ENCODE measurements at regions not wholly inside any gene's neighbourhood (a gene's known extent, or its start where the extent isn't known, plus 50 kb on each side); places are given as distances from the start of the nearest gene placed in this dataset.
A peak's percentile ranks its signal among the peaks of the same experiment; 100 is the strongest.

DNA sequence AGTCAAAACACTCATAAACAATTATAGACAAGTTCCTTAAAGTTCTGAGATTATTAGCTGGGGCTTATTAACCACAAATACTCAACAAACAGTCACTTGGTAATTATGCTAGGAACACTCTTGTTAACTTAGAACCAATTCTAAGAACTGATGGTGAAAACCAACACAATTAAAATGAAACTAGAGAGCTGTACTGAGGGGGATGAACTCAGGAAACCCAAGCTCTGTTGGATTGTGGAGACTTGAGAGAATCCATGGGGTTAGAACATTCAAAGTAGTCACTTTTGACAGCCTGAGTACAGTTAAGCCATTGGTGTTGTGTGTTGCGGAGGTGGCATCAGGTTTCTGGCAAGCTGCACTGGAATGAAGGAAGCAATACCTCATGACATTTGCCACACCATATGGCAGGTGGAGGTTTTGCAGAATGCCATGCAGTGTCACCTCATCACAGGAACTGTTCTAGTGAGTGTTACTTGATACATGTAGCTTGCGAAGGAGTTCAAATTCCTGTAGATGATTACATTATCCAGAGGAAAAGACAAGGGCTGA is 480.9 kb upstream of the CD180 start:
- Histone ChIP-seq H3F3A (ENCODE audit: insufficient read depth, low read depth) (no peaks in the 10 kb centered on the region), H3K27me3 (ENCODE audit: insufficient read depth, low read depth) (no peaks in the 10 kb centered on the region), H3K4me1 (replicated peaks; ENCODE audit: insufficient read depth) (no peaks in the 10 kb centered on the region), H2AFZ (no peak overlapping the region), H3K36me3 (ENCODE audit: low read depth) (no peaks in the 10 kb centered on the region), H3K4me2 (no peak overlapping the region), H3K9me2 (ENCODE audit: insufficient read depth) (no peaks in the 10 kb centered on the region), H3K27ac (no peak overlapping the region), H4K20me1 (ENCODE audit: insufficient read depth) (no peaks in the 10 kb centered on the region), H3K9me3 (ENCODE audit: insufficient read depth, low read depth) (no peaks in the 10 kb centered on the region), H3K79me2 (ENCODE audit: low read depth) (no peaks in the 10 kb centered on the region), H3K4me3 (no peak overlapping the region)
- intact Hi-C loops (cut with micrococcal nuclease; ENCODE audit: unreplicated experiment): no loop called here
- TF ChIP-seq, protein P1, sequence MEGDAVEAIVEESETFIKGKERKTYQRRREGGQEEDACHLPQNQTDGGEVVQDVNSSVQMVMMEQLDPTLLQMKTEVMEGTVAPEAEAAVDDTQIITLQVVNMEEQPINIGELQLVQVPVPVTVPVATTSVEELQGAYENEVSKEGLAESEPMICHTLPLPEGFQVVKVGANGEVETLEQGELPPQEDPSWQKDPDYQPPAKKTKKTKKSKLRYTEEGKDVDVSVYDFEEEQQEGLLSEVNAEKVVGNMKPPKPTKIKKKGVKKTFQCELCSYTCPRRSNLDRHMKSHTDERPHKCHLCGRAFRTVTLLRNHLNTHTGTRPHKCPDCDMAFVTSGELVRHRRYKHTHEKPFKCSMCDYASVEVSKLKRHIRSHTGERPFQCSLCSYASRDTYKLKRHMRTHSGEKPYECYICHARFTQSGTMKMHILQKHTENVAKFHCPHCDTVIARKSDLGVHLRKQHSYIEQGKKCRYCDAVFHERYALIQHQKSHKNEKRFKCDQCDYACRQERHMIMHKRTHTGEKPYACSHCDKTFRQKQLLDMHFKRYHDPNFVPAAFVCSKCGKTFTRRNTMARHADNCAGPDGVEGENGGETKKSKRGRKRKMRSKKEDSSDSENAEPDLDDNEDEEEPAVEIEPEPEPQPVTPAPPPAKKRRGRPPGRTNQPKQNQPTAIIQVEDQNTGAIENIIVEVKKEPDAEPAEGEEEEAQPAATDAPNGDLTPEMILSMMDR (conservative IDR thresholded peaks at IDR 0.05): no peak
- no peak for TF ChIP-seq EZH2 (IDR thresholded peaks at IDR 0.05; ENCODE audit: low read depth)
- ChIA-PET POLR2A (ENCODE audit: unreplicated experiment) (interaction anchor here (0.5 kb wide), 1 partner anchor 635 kb away, joined by 6 read pairs; no protein-coding TSS in a partner anchor), CTCF (no interaction called here)
- no TSS peak for BruUV-seq (replicated peaks)
- DNase-seq: peak in 1 of 2 experiments; percentile 22

DNA sequence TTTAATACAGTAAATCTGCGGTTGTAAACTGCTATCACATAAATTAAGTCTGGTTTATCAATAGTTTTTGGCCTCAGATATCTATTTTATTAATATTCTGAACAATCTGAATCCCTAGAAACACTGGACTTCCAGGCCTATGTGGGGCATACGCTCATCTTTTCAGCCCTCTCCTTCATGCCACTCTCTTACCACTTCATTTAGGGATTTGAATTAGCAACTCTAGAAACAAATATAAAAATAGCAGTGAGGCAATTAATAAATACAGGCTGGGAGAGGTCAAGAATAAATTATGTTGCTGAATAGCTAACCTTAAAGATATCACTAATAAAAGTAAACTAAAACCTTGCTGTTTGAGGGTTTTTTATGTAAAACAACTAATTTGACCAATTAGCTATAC is 480.3 kb upstream of the CD180 start:
- DNase-seq: no peak
- intact Hi-C loops (cut with micrococcal nuclease; ENCODE audit: unreplicated experiment): no loop called here
- BruUV-seq (replicated peaks): no TSS peak
- Histone ChIP-seq H3K27ac (no peak overlapping the region), H3K9me3 (ENCODE audit: insufficient read depth, low read depth) (no peaks in the 10 kb centered on the region), H3K4me2 (no peak overlapping the region), H4K20me1 (ENCODE audit: insufficient read depth) (no peaks in the 10 kb centered on the region), H3K4me3 (no peak overlapping the region), H3K4me1 (replicated peaks; ENCODE audit: insufficient read depth) (no peaks in the 10 kb centered on the region), H3K36me3 (ENCODE audit: low read depth) (no peaks in the 10 kb centered on the region), H3K79me2 (ENCODE audit: low read depth) (no peaks in the 10 kb centered on the region), H2AFZ (no peak overlapping the region), H3K9me2 (ENCODE audit: insufficient read depth) (no peaks in the 10 kb centered on the region), H3K27me3 (ENCODE audit: insufficient read depth, low read depth) (no peaks in the 10 kb centered on the region), H3F3A (ENCODE audit: insufficient read depth, low read depth) (no peaks in the 10 kb centered on the region)
- TF ChIP-seq EZH2 (IDR thresholded peaks at IDR 0.05; ENCODE audit: low read depth): no peak
- TF ChIP-seq, protein P1 (conservative IDR thresholded peaks at IDR 0.05): no peak
- ChIA-PET CTCF (no interaction called here), POLR2A (ENCODE audit: unreplicated experiment) (no interaction called here)

DNA sequence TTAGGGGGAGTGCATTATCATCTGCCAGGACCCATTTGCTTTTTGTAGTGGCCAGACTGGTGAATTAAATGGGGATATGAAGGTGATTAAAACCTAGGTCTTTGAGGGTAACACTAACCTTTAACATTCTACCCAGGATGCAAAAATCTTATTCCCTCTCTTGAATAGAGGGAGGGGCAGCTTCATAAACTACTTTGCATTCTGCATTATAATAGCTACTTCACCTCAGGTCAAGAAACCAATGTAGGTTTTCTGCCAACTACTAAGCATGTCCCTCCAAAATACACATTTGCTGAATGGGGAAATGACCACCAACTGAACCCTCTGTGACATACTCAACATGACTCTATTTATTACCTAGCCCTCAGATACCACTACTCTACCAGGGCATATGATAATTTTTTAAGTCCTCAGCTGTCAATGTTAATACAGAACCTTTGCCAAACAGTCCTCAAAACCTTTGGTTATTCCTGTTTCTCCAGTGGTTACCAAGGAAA is 477.6 kb upstream of the CD180 start:
- TF ChIP-seq, protein P1 (conservative IDR thresholded peaks at IDR 0.05): no peak
- TF ChIP-seq EZH2 (IDR thresholded peaks at IDR 0.05; ENCODE audit: low read depth): no peak
- ChIA-PET CTCF (no interaction called here), POLR2A (ENCODE audit: unreplicated experiment) (no interaction called here)
- Histone ChIP-seq H4K20me1 (ENCODE audit: insufficient read depth) (no peaks in the 10 kb centered on the region), H3K4me1 (replicated peaks; ENCODE audit: insufficient read depth) (no peaks in the 10 kb centered on the region), H3K4me2 (no peak overlapping the region), H3K9me3 (ENCODE audit: insufficient read depth, low read depth) (no peaks in the 10 kb centered on the region), H3K36me3 (ENCODE audit: low read depth) (no peaks in the 10 kb centered on the region), H3K79me2 (ENCODE audit: low read depth) (no peaks in the 10 kb centered on the region), H3K27ac (no peak overlapping the region), H3K27me3 (ENCODE audit: insufficient read depth, low read depth) (no peaks in the 10 kb centered on the region), H3F3A (ENCODE audit: insufficient read depth, low read depth) (no peaks in the 10 kb centered on the region), H3K9me2 (ENCODE audit: insufficient read depth) (no peaks in the 10 kb centered on the region), H3K4me3 (no peak overlapping the region), H2AFZ (no peak overlapping the region)
- no TSS peak for BruUV-seq (replicated peaks)
- intact Hi-C loops (cut with micrococcal nuclease; ENCODE audit: unreplicated experiment): no loop called here
- no peak for DNase-seq
